CD14-positive monocyte (primary cell): ENCODE measurements at regions not wholly inside any gene's neighbourhood (a gene's known extent, or its start where the extent isn't known, plus 50 kb on each side); places are given as distances from the start of the nearest gene placed in this dataset.

Experiments used
- DNase-seq, 3 donors: peaks; one replicate each; pipeline ENCODE4 v3.0.0-alpha.2; 2011 to 2022
- H2AFZ ChIP-seq: 2 replicates; pipeline ENCODE4 v1.6.0; 2012; ENCODE audit warnings: mild to moderate bottlenecking, low read depth, low read length, inconsistent platforms; ENCODE audit not compliant: insufficient read depth, poor library complexity, severe bottlenecking
- H3K27ac ChIP-seq, 2 donors: 1 replicate in 1 of 2; 2 replicates in 1 of 2; pipeline ENCODE4 v1.5.1; 2012 to 2013; ENCODE audit warnings: low read length in 2 of 2, control low read depth in 1 of 2, inconsistent platforms in 1 of 2, low read depth in 1 of 2, mild to moderate bottlenecking in 1 of 2
- H3K27me3 ChIP-seq, 2 donors: one replicate each; pipeline versions ENCODE4 v1.6.0 to v1.6.1; 2011 to 2013; ENCODE audit warnings: low read length in 2 of 2; ENCODE audit not compliant: control insufficient read depth in 2 of 2, insufficient read depth in 2 of 2
- H3K36me3 ChIP-seq, 2 donors: replicated peaks in 1 of 2; 1 replicate in 1 of 2; 2 replicates in 1 of 2; pipeline versions ENCODE4 v1.5.1 to v1.6.1; 2012 to 2013; ENCODE audit warnings: low read length in 2 of 2, control low read depth in 1 of 2, inconsistent platforms in 1 of 2, mild to moderate bottlenecking in 1 of 2; ENCODE audit not compliant: insufficient read depth in 2 of 2, control insufficient read depth in 1 of 2
- H3K4me1 ChIP-seq, 2 donors: 1 replicate in 1 of 2; 2 replicates in 1 of 2; pipeline versions ENCODE4 v1.5.1 to v1.6.1; 2012 to 2013; ENCODE audit warnings: low read length in 2 of 2, control low read depth in 1 of 2, inconsistent platforms in 1 of 2, mild to moderate bottlenecking in 1 of 2, moderate library complexity in 1 of 2; ENCODE audit not compliant: insufficient read depth in 2 of 2, control insufficient read depth in 1 of 2
- H3K4me2 ChIP-seq: replicated peaks from 2 replicates; pipeline ENCODE3; 2012; ENCODE audit warnings: low read length, moderate library complexity, mild to moderate bottlenecking; ENCODE audit not compliant: poor library complexity, severe bottlenecking; ENCODE audit errors: extremely low read depth
- H3K4me3 ChIP-seq, 3 experiments: fragments of 200-600 bp in 1 of 3; sonication (generic) in 1 of 3; replicated peaks in 1 of 3; 1 replicate in 2 of 3; 2 replicates in 1 of 3; pipeline ENCODE4 v1.5.1; 2011 to 2013; ENCODE audit warnings: low read length in 3 of 3, mild to moderate bottlenecking in 3 of 3, control low read depth in 2 of 3, low read depth in 2 of 3, inconsistent platforms in 1 of 3, moderate library complexity in 1 of 3
- H3K79me2 ChIP-seq: 2 replicates; pipeline ENCODE4 v1.6.0; 2012; ENCODE audit warnings: mild to moderate bottlenecking, control low read depth, inconsistent platforms, low read length, moderate library complexity; ENCODE audit not compliant: insufficient read depth
- H3K9ac ChIP-seq: 2 replicates; pipeline ENCODE4 v1.6.0; 2017; ENCODE audit warnings: low read length, mild to moderate bottlenecking; ENCODE audit not compliant: insufficient read depth, poor library complexity, severe bottlenecking
- H3K9me3 ChIP-seq, 2 donors: replicated peaks in 1 of 2; 1 replicate in 1 of 2; 2 replicates in 1 of 2; pipeline versions ENCODE4 v1.5.1 to v1.6.1; 2012 to 2013; ENCODE audit warnings: low read length in 2 of 2, control low read depth in 1 of 2; ENCODE audit not compliant: control insufficient read depth in 1 of 2, insufficient read depth in 1 of 2
- H4K20me1 ChIP-seq: 2 replicates; pipeline ENCODE4 v1.6.0; 2012; ENCODE audit warnings: mild to moderate bottlenecking, low read length, control low read depth, moderate library complexity; ENCODE audit not compliant: insufficient read depth
- H3K27ac Mint-ChIP-seq, 7 donors: one replicate each; pipeline ENCODE4 v1.8.0; 2020; ENCODE audit warnings: mild to moderate bottlenecking in 7 of 7, mixed read lengths in 7 of 7, moderate library complexity in 6 of 7, inconsistent platforms in 2 of 7
- H3K27me3 Mint-ChIP-seq, 3 donors: one replicate each; pipeline ENCODE4 v1.8.0; 2021 to 2022; ENCODE audit warnings: low read depth in 3 of 3, mild to moderate bottlenecking in 3 of 3, mixed read lengths in 3 of 3, moderate library complexity in 3 of 3, inconsistent platforms in 1 of 3
- H3K36me3 Mint-ChIP-seq, 2 donors: one replicate each; pipeline ENCODE4 v1.8.0; 2020; ENCODE audit warnings: mixed read lengths in 2 of 2, inconsistent platforms in 1 of 2, mild to moderate bottlenecking in 1 of 2
- H3K4me1 Mint-ChIP-seq: one replicate; pipeline ENCODE4 v1.8.0; 2020; ENCODE audit warnings: mild to moderate bottlenecking, mixed read lengths
- H3K4me3 Mint-ChIP-seq, 2 donors: one replicate each; pipeline ENCODE4 v1.8.0; 2020; ENCODE audit warnings: mild to moderate bottlenecking in 2 of 2, mixed read lengths in 2 of 2, moderate library complexity in 1 of 2
- H3K9me3 Mint-ChIP-seq, 7 donors: one replicate each; pipeline ENCODE4 v1.8.0; 2020 to 2022; ENCODE audit warnings: mixed read lengths in 7 of 7, mild to moderate bottlenecking in 6 of 7, moderate library complexity in 6 of 7, inconsistent platforms in 2 of 7
- WGBS: methylation state at CpG from one replicate; pipeline ENCODE4 v1.1.5; 2013; ENCODE audit warnings: missing lambda C conversion rate; ENCODE audit not compliant: insufficient coverage; 5-methylcytosine and 5-hydroxymethylcytosine counted together
- intact Hi-C, 2 donors: fragments of 100-400 bp; cut with micrococcal nuclease; formaldehyde crosslinking; loops; one replicate each; pipeline versions ENCODE4 v1.15.0 to v1.15.1; 2023
- TF ChIP-seq, protein P1 (sequence below): fragments of 200-600 bp; IDR thresholded peaks from one replicate; pipeline ENCODE4 v1.8.0; 2022; ENCODE audit warnings: antibody characterized with exemption, mild to moderate bottlenecking

- H3K9ac ChIP-seq = no peak overlapping the region
- no peak overlapping the region for H3K4me2 ChIP-seq
- no peaks in the 10 kb centered on the region for H3K4me1 ChIP-seq
- no peak overlapping the region for H3K4me3 ChIP-seq
- no peaks in the 10 kb centered on the region for H3K4me1 Mint-ChIP-seq
- intact Hi-C loops = no loop called here
- peaks cover 5 to 14% (median 11%) of the 10 kb centered on the region in 3 donors for H3K27me3 Mint-ChIP-seq
- no peaks in the 10 kb centered on the region for H3K36me3 ChIP-seq
- H4K20me1 ChIP-seq = no peaks in the 10 kb centered on the region
- no peaks in the 10 kb centered on the region for H3K36me3 Mint-ChIP-seq
- no peak overlapping the region for H2AFZ ChIP-seq
- no peaks in the 10 kb centered on the region for H3K9me3 ChIP-seq
- no peak overlapping the region for H3K27ac ChIP-seq
- H3K79me2 ChIP-seq = no peaks in the 10 kb centered on the region
- peaks cover 0 to 2% (median 0%) of the 10 kb centered on the region in 7 donors for H3K9me3 Mint-ChIP-seq
- no peaks in the 10 kb centered on the region for H3K27me3 ChIP-seq
- DNase-seq = no peak
- H3K4me3 Mint-ChIP-seq = peak overlapping the region in 1 of 2 donors; percentile 56
- TF ChIP-seq, protein P1, sequence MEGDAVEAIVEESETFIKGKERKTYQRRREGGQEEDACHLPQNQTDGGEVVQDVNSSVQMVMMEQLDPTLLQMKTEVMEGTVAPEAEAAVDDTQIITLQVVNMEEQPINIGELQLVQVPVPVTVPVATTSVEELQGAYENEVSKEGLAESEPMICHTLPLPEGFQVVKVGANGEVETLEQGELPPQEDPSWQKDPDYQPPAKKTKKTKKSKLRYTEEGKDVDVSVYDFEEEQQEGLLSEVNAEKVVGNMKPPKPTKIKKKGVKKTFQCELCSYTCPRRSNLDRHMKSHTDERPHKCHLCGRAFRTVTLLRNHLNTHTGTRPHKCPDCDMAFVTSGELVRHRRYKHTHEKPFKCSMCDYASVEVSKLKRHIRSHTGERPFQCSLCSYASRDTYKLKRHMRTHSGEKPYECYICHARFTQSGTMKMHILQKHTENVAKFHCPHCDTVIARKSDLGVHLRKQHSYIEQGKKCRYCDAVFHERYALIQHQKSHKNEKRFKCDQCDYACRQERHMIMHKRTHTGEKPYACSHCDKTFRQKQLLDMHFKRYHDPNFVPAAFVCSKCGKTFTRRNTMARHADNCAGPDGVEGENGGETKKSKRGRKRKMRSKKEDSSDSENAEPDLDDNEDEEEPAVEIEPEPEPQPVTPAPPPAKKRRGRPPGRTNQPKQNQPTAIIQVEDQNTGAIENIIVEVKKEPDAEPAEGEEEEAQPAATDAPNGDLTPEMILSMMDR = no peak
- WGBS = 49% methylated on average over 2 of the region's 3 CpGs
- H3K27ac Mint-ChIP-seq = no peak overlapping the region
These were observed 398.8 kb downstream of the ZSWIM6 start for GRCh38 chr5:61730866-61731265.

DNA sequence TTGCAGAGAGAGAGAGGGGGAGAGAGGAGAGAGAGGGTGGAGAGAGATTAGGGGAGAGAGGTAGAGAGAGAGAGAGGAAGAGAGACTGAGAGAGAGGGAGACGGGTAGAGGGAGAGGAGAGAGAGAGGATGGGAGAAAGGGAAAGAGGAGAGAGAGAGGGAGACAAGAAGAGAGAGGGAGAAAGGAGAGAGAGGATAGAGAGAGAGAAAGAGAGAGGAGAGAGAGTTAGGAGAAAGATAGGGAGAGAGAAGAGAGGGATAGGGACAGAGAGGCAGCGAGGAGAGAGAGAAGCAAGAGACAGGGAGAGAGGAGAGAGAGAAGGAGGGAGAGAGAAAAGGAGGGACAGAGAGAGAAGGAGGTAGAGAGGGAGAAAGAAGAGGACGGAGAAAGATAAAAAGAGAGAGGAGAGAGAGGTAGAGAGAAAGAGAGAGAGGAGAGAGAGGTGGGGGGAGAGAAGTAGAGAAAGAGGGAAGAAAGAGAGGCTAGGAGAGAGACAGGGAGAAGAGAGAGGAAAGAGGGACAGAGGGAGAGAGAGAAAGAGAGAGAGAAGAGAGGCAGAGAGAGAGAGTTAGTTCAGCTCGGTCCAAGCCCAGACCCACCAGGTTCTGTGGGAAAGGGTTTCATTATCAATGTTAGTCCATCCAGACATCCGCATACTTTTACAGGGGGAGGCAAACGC is 399.3 kb downstream of the ZSWIM6 start:
- Histone ChIP-seq H3K9ac (no peak overlapping the region), H2AFZ (no peak overlapping the region), H3K36me3 (no peaks in the 10 kb centered on the region), H3K4me3 (no peak overlapping the region), H3K27ac (no peak overlapping the region), H3K27me3 (no peaks in the 10 kb centered on the region), H3K4me2 (no peak overlapping the region), H3K79me2 (no peaks in the 10 kb centered on the region), H3K4me1 (no peaks in the 10 kb centered on the region), H3K9me3 (no peaks in the 10 kb centered on the region), H4K20me1 (no peaks in the 10 kb centered on the region)
- WGBS = 94% methylated on average over 3 of the region's 6 CpGs
- Mint-ChIP-seq H3K9me3 (peaks cover 0 to 2% (median 0%) of the 10 kb centered on the region in 7 donors), H3K27me3 (peaks cover 5 to 14% (median 11%) of the 10 kb centered on the region in 3 donors), H3K36me3 (no peaks in the 10 kb centered on the region), H3K27ac (no peak overlapping the region), H3K4me3 (peak overlapping the region in 1 of 2 donors; percentile 56), H3K4me1 (no peaks in the 10 kb centered on the region)
- no peak for DNase-seq
- TF ChIP-seq, protein P1 = no peak
- intact Hi-C loops = no loop called here
